Naive thymus-derived CD4-positive, alpha-beta T cell (primary cell): ENCODE measurements at regions not wholly inside any gene's neighbourhood (a gene's known extent, or its start where the extent isn't known, plus 50 kb on each side); places are given as distances from the start of the nearest gene placed in this dataset.

Experiments used
- ATAC-seq: fragments of 150-1000 bp; cut with Tn5 transposase; 2 replicates; pipeline ENCODE4 v1.10.0; 2021; ENCODE audit warnings: mild to moderate bottlenecking, moderate library complexity
- CTCF ChIA-PET: fragments of 350-600 bp; sonication (Branson Sonifier 250); formaldehyde crosslinking; loops from one replicate; lab custom pipeline; 2021; ENCODE audit warnings: antibody characterized with exemption; lab: Charles Lee
- POLR2A ChIA-PET: fragments of 350-600 bp; sonication (Branson Sonifier 250); formaldehyde crosslinking; loops from one replicate; lab custom pipeline; 2021; ENCODE audit warnings: antibody characterized with exemption, inconsistent platforms; lab: Charles Lee
- DNase-seq, 9 donors: peaks; one replicate each; pipeline versions ENCODE4 v3.0.0 to v3.0.0-alpha.2; 2020 to 2022; ENCODE audit warnings: mixed read lengths in 1 of 9
- H3K27ac ChIP-seq: one replicate; pipeline ENCODE4 v1.7.0; 2013; ENCODE audit warnings: mild to moderate bottlenecking, low read depth, low read length, moderate library complexity
- H3K27me3 ChIP-seq, 2 donors: one replicate each; pipeline ENCODE4 v1.7.0; 2013; ENCODE audit warnings: low read length in 2 of 2, mild to moderate bottlenecking in 2 of 2, moderate library complexity in 2 of 2; ENCODE audit not compliant: control insufficient read depth in 2 of 2, insufficient read depth in 2 of 2
- H3K36me3 ChIP-seq, 3 experiments: 1 replicate in 2 of 3; 2 replicates in 1 of 3; pipeline ENCODE4 v1.7.0; 2013; ENCODE audit warnings: low read length in 3 of 3, mild to moderate bottlenecking in 3 of 3, moderate library complexity in 1 of 3; ENCODE audit not compliant: insufficient read depth in 3 of 3, control insufficient read depth in 2 of 3
- H3K4me1 ChIP-seq, 2 donors: one replicate each; pipeline ENCODE4 v1.7.0; 2013; ENCODE audit warnings: low read length in 2 of 2, mild to moderate bottlenecking in 2 of 2, moderate library complexity in 1 of 2; ENCODE audit not compliant: control insufficient read depth in 2 of 2, insufficient read depth in 2 of 2
- H3K4me3 ChIP-seq: 2 replicates; pipeline ENCODE4 v1.7.0; 2013; ENCODE audit warnings: mild to moderate bottlenecking, low read length
- H3K9me3 ChIP-seq, 3 experiments: 1 replicate in 2 of 3; 2 replicates in 1 of 3; pipeline ENCODE4 v1.7.0; 2013; ENCODE audit warnings: low read length in 3 of 3; ENCODE audit not compliant: control insufficient read depth in 2 of 3
- H3K27ac Mint-ChIP-seq, 9 donors: one replicate each; pipeline ENCODE4 v1.8.0; 2020 to 2022; ENCODE audit warnings: mixed read lengths in 9 of 9, mild to moderate bottlenecking in 8 of 9, moderate library complexity in 5 of 9, inconsistent platforms in 2 of 9
- H3K27me3 Mint-ChIP-seq, 5 donors: one replicate each; pipeline ENCODE4 v1.8.0; 2021 to 2022; ENCODE audit warnings: mixed read lengths in 5 of 5, mild to moderate bottlenecking in 1 of 5
- H3K36me3 Mint-ChIP-seq, 5 donors: one replicate each; pipeline ENCODE4 v1.8.0; 2020 to 2022; ENCODE audit warnings: mixed read lengths in 5 of 5, mild to moderate bottlenecking in 3 of 5, inconsistent platforms in 1 of 5
- H3K4me1 Mint-ChIP-seq, 7 donors: one replicate each; pipeline ENCODE4 v1.8.0; 2020 to 2022; ENCODE audit warnings: mixed read lengths in 7 of 7, mild to moderate bottlenecking in 3 of 7, inconsistent platforms in 1 of 7
- H3K4me3 Mint-ChIP-seq, 10 donors: one replicate each; pipeline ENCODE4 v1.8.0; 2020 to 2022; ENCODE audit warnings: mild to moderate bottlenecking in 10 of 10, mixed read lengths in 10 of 10, moderate library complexity in 6 of 10, inconsistent platforms in 2 of 10
- H3K9me3 Mint-ChIP-seq, 11 donors: one replicate each; pipeline ENCODE4 v1.8.0; 2020 to 2022; ENCODE audit warnings: mixed read lengths in 11 of 11, mild to moderate bottlenecking in 4 of 11, inconsistent platforms in 1 of 11, moderate library complexity in 1 of 11
- intact Hi-C, 2 donors: fragments of 100-400 bp; cut with micrococcal nuclease; formaldehyde crosslinking; loops; one replicate each; pipeline ENCODE4 v1.15.1; 2023

DNA sequence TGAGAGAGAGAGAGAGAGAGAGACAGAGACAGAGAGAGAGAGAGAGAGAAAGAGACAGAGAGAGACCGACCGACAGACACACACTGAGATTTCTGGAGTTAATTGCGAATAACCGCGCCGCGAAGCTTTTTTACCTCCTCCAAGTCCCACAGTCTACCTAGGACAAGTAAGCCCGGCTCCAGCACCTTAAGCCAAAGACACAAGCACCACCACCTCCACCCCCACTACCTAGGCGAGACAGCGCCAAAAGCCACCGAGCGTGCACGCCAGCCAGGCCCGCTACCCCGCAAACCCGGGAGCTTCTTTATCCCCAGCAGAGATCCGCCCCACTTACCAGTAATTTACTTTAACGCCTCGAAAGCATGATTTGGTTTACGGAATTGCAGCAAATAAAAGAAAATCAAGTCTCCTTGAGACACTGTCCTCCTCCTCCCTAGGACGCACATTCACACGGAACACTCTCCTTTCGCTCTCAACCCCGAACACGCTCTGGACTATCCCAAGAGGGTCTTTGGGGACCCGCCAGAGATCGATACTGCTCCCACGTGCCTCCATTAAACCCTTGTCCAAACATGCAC lies 649.6 kb upstream of the DIPK2B start:
- Histone ChIP-seq H3K4me3 (peak overlapping the region; percentile 77), H3K27ac (peak overlapping the region; percentile 45), H3K27me3 (no peaks in the 10 kb centered on the region), H3K4me1 (no peaks in the 10 kb centered on the region), H3K9me3 (no peaks in the 10 kb centered on the region), H3K36me3 (no peaks in the 10 kb centered on the region)
- DNase-seq (peak; percentile 3 to 26 (median 14)), ATAC-seq (no peak)
- Mint-ChIP-seq H3K27me3 (no peaks in the 10 kb centered on the region), H3K4me3 (peak overlapping the region; percentile 88 to 95 (median 92)), H3K9me3 (no peaks in the 10 kb centered on the region), H3K4me1 (peaks cover 0 to 43% (median 9%) of the 10 kb centered on the region in 7 donors), H3K36me3 (peaks cover 0 to 15% (median 0%) of the 10 kb centered on the region in 5 donors), H3K27ac (peak overlapping the region; percentile 17 to 91 (median 85))
- intact Hi-C loops = loop anchor here (2.0 to 5.0 kb wide), 4 partner anchors 335 to 987 kb away; partner anchors contain the start of genes KDM6A (in 1 of the 2), RP2 (in 1 of the 2) and SLC9A7 (in 1 of the 2)
- ChIA-PET POLR2A (interaction anchor here (2.1 to 3.1 kb wide), 2 partner anchors 44 to 49 kb away, joined by 8 to 24 read pairs; no protein-coding TSS in a partner anchor), CTCF (interaction anchor here (0.6 kb wide), 1 partner anchor 12 kb away, joined by 4 read pairs; no protein-coding TSS in a partner anchor)

DNA sequence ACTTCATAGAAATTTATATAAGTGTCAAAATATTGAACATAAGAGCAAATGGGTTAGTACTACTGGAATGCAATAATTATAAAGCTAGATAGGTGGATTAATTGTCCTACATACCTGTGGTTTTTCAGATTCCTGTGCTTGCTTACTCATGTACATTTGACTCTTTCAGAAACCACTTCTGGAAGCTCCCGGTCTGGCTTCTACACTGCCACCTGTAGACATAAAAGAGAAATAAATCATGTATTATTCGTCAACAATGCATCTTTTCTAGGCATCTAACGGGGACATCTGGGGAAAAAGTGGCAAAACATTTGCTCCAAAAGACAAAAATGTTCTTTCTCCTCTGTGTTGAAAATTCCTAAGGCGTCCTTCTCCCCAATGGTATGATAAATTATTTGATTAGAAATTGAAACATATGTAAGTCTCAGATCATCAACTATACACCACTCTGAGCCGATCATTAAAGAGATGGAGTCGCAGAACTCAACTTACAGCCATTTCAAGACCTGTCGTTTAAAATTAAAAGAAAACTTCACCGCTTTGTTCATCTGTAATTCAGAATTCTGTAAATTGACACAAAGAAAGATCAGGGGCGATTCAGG lies 648.7 kb upstream of the DIPK2B start:
- H3K9me3 Mint-ChIP-seq = no peaks in the 10 kb centered on the region
- ChIA-PET POLR2A (interaction anchor here (1.0 to 3.1 kb wide), 2 partner anchors 43 to 81 kb away, joined by 3 to 24 read pairs; no protein-coding TSS in a partner anchor), CTCF (interaction anchor here (0.6 to 1.0 kb wide), 4 partner anchors 41 to 672 kb away, joined by 3 to 7 read pairs (median 4); no protein-coding TSS in a partner anchor)
- H3K4me3 ChIP-seq = peak overlapping the region; percentile 77
- peak overlapping the region; percentile 88 to 95 (median 92) for H3K4me3 Mint-ChIP-seq
- no peaks in the 10 kb centered on the region for H3K27me3 Mint-ChIP-seq
- H3K27ac Mint-ChIP-seq = peak overlapping the region in 7 of 9 donors; percentile 16 to 91 (median 69)
- no peaks in the 10 kb centered on the region for H3K9me3 ChIP-seq
- intact Hi-C loops = loop anchor here (1.0 to 10.0 kb wide), 7 partner anchors 43 to 555 kb away; no protein-coding TSS in a partner anchor
- DNase-seq (peak in 6 of 9 donors; percentile 10 to 36 (median 22)), ATAC-seq (peak; percentile 76)
- no peak overlapping the region for H3K27ac ChIP-seq
- H3K4me1 Mint-ChIP-seq = peaks cover 0 to 45% (median 9%) of the 10 kb centered on the region in 7 donors
- H3K36me3 ChIP-seq = no peaks in the 10 kb centered on the region
- no peaks in the 10 kb centered on the region for H3K4me1 ChIP-seq
- peaks cover 0 to 18% (median 0%) of the 10 kb centered on the region in 5 donors for H3K36me3 Mint-ChIP-seq
- no peaks in the 10 kb centered on the region for H3K27me3 ChIP-seq

DNA sequence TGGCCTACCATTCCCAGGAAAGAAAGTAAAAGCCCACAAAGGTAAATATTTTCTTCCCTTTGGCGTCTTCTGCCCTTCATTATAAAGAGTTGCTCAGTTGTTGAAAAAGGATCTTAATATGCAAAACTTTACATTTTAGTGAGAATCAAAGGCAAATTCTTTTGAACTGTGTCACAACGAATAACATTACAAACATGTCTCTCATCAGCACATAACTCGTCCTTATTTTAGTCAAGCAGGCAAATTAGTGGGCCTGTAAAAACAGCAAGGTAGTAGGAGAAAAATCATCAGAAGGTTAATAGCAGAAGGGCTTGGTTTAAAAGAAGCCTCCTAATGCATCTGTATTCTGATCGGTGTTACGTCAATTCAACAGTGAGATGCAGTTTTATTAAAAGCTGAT lies 647.3 kb upstream of the DIPK2B start:
- no peak overlapping the region for H3K4me3 ChIP-seq
- H3K27me3 ChIP-seq = no peaks in the 10 kb centered on the region
- Mint-ChIP-seq H3K36me3 (peaks cover 0 to 21% (median 0%) of the 10 kb centered on the region in 5 donors), H3K4me1 (peaks cover 2 to 46% (median 14%) of the 10 kb centered on the region in 7 donors), H3K4me3 (peak overlapping the region in 1 of 10 donors; percentile 40), H3K27ac (no peak overlapping the region), H3K9me3 (peaks cover 0 to 3% (median 0%) of the 10 kb centered on the region in 11 donors), H3K27me3 (no peaks in the 10 kb centered on the region)
- CTCF ChIA-PET = interaction anchor here (0.8 to 1.7 kb wide), 2 partner anchors 42 to 45 kb away, joined by 3 to 4 read pairs; no protein-coding TSS in a partner anchor
- no peaks in the 10 kb centered on the region for H3K4me1 ChIP-seq
- no peak overlapping the region for H3K27ac ChIP-seq
- POLR2A ChIA-PET = no interaction called here
- no peaks in the 10 kb centered on the region for H3K36me3 ChIP-seq
- no peaks in the 10 kb centered on the region for H3K9me3 ChIP-seq
- ATAC-seq = no peak
- intact Hi-C loops = loop anchor here (5.0 to 10.0 kb wide), 3 partner anchors 83 to 557 kb away; no protein-coding TSS in a partner anchor
- no peak for DNase-seq

DNA sequence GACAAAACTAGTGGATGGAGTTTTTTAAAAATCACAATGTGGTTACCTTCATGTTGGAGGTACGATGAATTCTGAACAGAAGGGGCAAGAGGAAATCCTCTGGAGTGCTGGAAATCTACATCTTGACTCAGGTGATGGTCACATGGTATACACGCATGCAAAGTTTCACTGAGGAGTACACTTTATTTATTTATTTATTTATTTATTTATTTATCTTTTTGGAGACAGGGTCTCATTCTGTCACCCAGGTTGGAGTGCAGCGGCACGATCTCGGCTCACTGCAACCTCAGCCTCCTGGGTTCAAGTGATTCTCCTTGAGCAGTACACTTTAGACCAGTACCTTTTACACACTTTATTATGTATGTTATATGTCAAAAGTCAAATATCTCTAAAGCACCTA lies 645.7 kb upstream of the DIPK2B start:
- intact Hi-C loops = loop anchor here (5.0 to 10.0 kb wide), 3 partner anchors 82 to 558 kb away; no protein-coding TSS in a partner anchor
- H3K4me1 Mint-ChIP-seq = peaks cover 5 to 51% (median 12%) of the 10 kb centered on the region in 7 donors

DNA sequence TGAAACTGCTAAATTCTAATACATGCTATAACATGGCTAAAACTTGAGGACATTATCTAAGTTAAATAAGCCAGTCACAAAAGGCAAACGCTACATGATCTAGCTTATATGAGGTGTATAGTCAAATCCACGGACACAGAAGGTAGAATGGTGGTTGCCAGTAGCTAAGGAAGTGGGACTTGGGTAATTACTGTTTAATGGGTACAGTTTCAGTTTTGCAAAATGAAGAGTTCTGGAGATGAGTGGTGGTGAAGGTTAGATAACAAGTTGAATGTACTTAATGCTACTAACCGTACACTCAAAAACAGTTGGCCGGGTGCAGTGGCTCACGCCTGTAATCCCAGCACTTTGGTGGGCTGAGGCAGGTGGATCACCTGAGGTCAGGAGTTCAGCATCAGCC lies 644.5 kb upstream of the DIPK2B start:
- peaks cover 0 to 28% (median 0%) of the 10 kb centered on the region in 5 donors for H3K36me3 Mint-ChIP-seq
- ATAC-seq (no peak), DNase-seq (no peak)
- Histone ChIP-seq H3K4me1 (no peaks in the 10 kb centered on the region), H3K4me3 (no peak overlapping the region), H3K9me3 (no peaks in the 10 kb centered on the region), H3K36me3 (no peaks in the 10 kb centered on the region), H3K27me3 (no peaks in the 10 kb centered on the region), H3K27ac (no peak overlapping the region)
- peaks cover 0 to 3% (median 0%) of the 10 kb centered on the region in 11 donors for H3K9me3 Mint-ChIP-seq
- ChIA-PET POLR2A (interaction anchor here (0.6 kb wide), 1 partner anchor 18 kb away, joined by 3 read pairs; no protein-coding TSS in a partner anchor), CTCF (interaction anchor here (1.1 kb wide), 1 partner anchor 43 kb away, joined by 3 read pairs; no protein-coding TSS in a partner anchor)
- no peak overlapping the region for H3K4me3 Mint-ChIP-seq
- H3K27me3 Mint-ChIP-seq = no peaks in the 10 kb centered on the region
- intact Hi-C loops = loop anchor here (5.0 to 10.0 kb wide), 3 partner anchors 80 to 560 kb away; no protein-coding TSS in a partner anchor
- H3K27ac Mint-ChIP-seq = no peak overlapping the region
- peaks cover 5 to 55% (median 12%) of the 10 kb centered on the region in 7 donors for H3K4me1 Mint-ChIP-seq

More for the DNA sequence above, 645.7 kb upstream of the DIPK2B start:
- H3K27ac ChIP-seq = no peak overlapping the region
- H3K36me3 ChIP-seq = no peaks in the 10 kb centered on the region
- Mint-ChIP-seq H3K36me3 (peaks cover 0 to 25% (median 0%) of the 10 kb centered on the region in 5 donors), H3K9me3 (peaks cover 0 to 3% (median 0%) of the 10 kb centered on the region in 11 donors), H3K27me3 (no peaks in the 10 kb centered on the region), H3K27ac (no peak overlapping the region), H3K4me3 (no peak overlapping the region)
- no peaks in the 10 kb centered on the region for H3K9me3 ChIP-seq
- ChIA-PET CTCF (interaction anchor here (0.7 to 1.7 kb wide), 2 partner anchors 40 to 1883 kb away, joined by 4 to 6 read pairs; no protein-coding TSS in a partner anchor), POLR2A (no interaction called here)
- ATAC-seq = no peak
- no peak overlapping the region for H3K4me3 ChIP-seq
- no peak for DNase-seq
- no peaks in the 10 kb centered on the region for H3K4me1 ChIP-seq
- no peaks in the 10 kb centered on the region for H3K27me3 ChIP-seq

DNA sequence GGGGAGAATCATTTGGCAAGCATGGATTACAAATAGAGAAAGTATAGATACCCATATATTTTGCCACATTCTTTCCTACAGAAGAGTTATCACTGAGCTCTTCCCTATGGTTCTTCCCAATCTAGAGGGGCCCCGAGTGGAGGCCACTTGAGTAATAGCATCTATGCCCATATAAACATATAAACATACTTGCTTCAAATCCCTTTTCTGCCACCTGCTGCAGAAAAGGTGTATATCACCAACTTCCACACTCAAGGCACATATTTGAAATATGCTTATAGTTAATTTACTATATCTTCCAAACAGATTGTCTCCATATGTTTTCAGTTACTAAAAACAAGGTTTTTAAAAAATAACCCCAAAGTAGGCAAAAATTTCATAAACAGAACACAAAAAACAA lies 642.8 kb upstream of the DIPK2B start:
- DNase-seq (peak in 4 of 9 donors; percentile 4 to 23 (median 16)), ATAC-seq (no peak)
- no peaks in the 10 kb centered on the region for H3K36me3 ChIP-seq
- intact Hi-C loops = loop anchor here (1.0 to 10.0 kb wide), 5 partner anchors 42 to 1885 kb away; no protein-coding TSS in a partner anchor
- POLR2A ChIA-PET = interaction anchor here (2.0 kb wide), 1 partner anchor 37 kb away, joined by 6 read pairs; no protein-coding TSS in a partner anchor
- H3K27ac ChIP-seq = no peak overlapping the region
- CTCF ChIA-PET = interaction anchor here (1.1 to 2.2 kb wide), 2 partner anchors 41 to 42 kb away, joined by 3 to 15 read pairs; no protein-coding TSS in a partner anchor
- H3K27me3 ChIP-seq = no peaks in the 10 kb centered on the region
- Mint-ChIP-seq H3K4me3 (peak overlapping the region in 1 of 10 donors; percentile 40), H3K9me3 (peaks cover 0 to 3% (median 0%) of the 10 kb centered on the region in 11 donors), H3K36me3 (peaks cover 0 to 27% (median 0%) of the 10 kb centered on the region in 5 donors), H3K4me1 (peaks cover 0 to 52% (median 9%) of the 10 kb centered on the region in 7 donors), H3K27ac (peak overlapping the region in 2 of 9 donors; percentile 10 to 51), H3K27me3 (no peaks in the 10 kb centered on the region)
- no peaks in the 10 kb centered on the region for H3K9me3 ChIP-seq
- H3K4me1 ChIP-seq = no peaks in the 10 kb centered on the region
- H3K4me3 ChIP-seq = no peak overlapping the region
